ENCODE measurements at regions not wholly inside any gene's neighbourhood (a gene's known extent, or its start where the extent isn't known, plus 50 kb on each side); places are given as distances from the start of the nearest gene placed in this dataset.
"Not testable (repeated sequence)": the region's sequence is repeated elsewhere in the genome, so short reads cannot be mapped to it uniquely, and the experiment has no call there.

DNA sequence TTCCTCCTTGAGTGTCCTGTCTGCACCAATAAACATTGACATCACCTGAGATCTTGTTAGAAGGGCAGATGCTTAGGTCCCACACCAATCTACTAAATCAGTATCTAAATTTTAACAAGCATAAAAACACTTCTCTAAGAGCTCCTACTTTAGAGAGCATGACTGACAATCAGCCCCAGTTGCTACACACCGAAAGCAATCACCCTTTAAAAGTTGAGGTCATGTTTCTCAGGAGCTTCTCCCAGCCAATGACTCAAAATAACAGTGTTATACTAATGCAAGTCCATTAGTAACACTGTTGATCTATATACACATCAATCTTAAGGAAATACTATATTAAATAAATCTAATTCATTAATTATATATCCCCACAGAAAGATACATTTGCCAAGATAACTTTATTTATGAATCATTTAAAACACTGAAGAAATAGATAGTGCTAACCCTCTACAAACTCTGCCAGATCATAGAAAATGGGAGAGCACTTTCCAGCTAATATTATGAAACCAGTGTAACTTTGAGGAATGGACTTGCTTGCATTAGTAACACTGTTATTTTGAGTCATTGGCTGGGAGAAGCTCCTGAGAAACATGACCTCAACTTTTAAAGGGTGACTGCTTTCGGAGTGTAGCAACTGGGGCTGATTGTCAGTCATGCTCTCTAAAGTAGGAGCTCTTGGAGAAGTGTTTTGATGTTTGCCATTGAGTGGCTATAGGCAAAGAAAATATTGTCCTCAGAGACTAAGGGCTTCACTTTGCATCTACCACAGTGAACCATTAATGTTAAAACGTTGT, 109.8 kb upstream of the HDX start:
- DNase-seq, result no peak

DNA sequence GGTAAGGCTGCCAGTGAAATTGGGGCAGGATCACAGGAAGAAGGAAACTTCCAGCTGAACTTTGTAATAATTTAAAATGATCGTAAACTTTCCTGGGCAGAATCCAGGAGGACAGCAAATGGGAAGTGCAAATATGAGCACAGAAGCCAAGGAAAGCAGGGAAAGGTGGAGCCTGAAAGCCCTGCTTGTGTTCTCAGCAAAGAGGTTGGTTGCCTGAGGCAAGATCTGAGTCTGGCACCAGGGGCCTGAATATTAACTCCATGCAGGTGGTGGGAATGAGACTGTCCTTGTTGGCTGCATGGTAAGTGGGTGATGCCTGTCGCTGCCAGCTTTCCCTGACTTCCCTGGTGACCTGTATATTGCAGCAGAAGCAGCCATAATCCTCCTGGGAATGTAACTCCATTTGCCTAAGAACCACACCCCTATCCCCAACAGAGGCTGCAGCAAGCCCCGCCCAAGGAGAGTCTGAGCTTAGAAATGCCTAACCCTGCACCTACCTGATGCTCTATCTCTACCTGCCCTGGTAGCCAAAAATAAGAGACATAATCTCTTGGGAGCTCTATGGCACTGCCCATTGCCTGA, 132.0 kb upstream of the HDX start:
- DNase-seq, result no peak

DNA sequence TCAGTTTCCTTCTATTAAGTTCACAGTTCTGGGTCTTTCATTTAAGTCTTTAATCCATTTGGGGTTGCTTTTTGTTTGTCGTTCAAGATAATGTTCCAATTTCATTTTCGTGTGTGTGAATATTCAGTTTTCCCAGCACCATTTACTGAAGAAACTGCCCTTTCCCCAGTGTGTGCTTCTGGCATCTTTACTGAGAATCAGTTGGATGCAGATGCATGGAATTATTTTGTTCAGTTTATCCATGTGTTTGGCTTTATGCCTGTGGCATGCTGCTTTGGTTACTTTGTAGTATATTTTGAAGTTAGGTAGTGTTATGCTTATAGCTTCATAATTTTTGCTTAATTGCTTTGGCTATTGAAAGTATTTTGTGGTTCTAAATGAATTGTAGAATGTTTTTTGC, 163.8 kb upstream of the HDX start:
- DNase-seq, result no peak

DNA sequence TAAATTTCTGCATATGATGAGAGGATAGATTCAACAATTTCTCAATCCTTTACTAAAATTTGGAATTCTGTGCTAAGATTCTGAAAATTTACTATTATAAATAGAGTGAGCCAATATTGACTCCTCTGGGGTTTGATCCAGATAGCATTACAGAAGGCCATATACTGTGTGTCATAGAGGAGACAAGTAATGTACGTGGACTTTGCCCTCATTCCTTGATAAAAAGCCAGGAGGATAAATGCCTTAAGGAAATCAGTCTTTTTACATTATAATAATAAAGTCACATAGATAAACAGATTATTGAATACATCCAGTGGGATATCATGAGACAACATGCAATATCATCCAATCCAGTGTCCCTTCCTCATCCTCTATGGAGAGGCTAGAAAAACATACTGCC, 188.0 kb upstream of the HDX start:
- DNase-seq, result no peak

DNA sequence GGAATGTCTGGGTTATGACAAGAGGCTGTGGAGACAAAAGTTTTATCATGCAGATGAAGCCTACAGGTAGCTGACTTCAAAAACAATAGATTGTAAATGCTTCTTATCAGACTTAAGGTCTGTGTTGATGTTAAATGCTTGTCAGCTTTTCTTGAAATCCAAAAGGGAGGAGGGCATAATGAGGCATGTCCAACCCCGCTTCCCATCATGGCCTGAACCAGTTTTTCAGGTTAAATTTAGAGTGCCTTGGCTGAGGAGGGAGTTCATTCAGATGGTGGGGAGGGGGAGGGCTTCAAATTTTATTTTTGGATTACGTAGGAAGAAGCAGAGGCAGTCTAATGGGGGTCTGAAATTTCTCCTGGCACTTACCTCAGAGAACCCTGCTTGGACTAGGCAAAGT, 207.7 kb upstream of the HDX start:
- DNase-seq, result no peak

DNA sequence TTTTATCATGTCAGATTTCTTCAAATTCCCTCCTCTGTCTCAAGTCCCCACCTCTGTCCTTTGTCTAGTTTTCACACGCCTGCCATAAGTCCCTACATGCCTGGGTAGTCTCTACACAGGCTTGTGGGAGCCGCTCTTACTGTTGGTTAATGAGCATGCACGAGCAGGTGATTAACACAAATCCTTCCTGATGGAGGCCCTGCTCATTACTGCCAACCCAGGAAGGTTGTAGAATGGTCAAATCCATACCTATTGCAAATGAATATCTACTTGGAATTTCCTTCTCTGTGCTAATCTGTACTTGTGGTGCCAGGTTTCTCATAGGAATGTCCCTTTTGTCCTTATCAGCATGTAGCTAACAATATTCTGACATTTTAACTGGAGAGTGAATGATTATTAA, 208.4 kb upstream of the HDX start:
- DNase-seq, result no peak

DNA sequence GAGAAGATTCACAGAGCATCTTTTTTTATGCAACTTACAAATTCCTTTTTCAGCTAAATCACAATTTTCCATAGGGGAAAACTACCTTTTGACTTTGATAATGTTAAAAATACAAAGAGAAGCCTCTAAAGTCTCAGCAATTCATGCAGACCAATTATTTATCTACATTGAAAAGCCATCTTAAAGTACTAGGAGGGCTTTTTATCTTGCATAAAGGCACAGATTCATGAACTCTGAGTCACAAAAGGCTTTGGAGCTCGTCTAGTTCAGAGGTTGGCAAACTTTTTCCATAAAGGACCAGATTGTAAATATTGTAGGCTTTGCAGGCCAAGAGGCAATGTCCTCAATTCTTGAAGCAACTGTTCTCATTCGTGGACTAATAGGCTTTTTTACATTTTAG, 210.4 kb upstream of the HDX start:
- DNase-seq, result no peak

DNA sequence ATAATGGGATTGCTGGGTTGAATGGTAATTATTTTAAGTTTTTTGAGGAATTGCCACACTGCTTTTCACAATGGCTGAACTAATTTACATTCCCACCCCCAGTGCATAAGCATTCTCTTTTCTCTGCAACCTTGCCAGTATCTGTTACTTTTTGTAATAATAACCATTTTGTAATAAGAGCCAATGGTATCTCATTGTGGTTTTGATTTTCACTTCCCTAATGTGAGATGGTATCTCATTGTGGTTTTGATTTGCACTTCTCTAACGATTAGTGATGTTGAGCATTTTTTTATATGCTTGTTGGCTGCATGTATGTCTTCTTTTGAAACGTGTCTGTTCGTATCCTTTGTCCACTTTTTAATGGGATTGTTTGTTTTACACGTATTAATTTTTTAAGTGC, 213.1 kb upstream of the HDX start:
- no peak for DNase-seq

DNA sequence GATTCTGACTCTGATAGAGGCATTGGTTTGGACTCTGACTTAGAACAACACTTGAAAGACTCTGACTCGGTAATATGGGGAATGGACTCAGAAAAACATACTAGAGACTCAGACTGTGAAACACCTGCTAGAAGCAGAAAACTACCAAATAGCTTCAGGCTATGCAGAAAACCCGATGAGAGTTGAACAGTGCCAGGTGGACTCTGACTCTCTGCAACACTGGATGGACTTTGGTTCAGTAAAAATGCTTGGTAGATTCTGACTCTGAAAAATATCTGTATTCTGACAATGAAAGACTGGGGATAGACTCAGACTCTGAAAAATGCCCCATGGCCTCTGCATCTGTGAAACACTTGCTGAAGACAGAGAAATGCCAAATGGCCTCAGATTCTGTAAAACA, 215.1 kb upstream of the HDX start:
- no peak for DNase-seq

DNA sequence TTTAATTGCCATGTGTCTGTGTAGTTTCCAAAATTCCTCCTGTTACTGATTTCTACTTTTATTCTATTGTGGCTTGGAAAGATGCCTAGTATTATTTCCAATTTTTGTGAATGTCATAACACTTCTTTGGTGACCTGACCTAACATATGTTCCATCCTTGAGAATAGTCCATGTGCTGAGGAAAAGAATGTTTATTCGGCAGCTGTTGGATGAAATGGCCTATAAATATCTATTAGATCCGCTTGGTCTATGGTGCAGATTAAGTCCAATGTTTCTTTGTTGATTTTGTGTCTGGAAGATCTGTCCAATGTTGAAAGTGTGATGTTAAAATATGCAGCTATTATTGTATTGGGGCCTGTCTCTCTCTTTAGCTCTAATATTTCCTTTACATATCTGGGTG, 219.2 kb upstream of the HDX start:
- DNase-seq, result no peak

DNA sequence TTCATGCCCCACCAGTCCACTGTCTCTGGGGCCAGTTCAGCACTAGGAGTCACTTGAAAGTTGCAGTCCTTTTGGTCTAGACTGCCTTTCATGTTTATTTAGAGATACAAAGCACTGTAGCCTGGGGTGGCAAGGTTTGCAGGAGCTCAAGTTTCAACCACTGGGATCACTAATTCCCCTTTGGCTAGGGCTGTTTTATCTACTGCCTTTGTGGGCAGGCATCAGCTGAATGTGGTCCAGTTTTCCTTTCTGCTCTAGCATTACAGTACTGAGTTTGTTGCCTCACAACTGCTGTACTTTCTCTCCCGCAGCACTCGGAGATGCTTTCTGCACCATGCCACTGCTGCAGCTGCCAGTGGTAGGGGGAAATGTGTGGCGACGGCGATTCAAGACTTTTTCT, 222.3 kb upstream of the HDX start:
- DNase-seq, result no peak

DNA sequence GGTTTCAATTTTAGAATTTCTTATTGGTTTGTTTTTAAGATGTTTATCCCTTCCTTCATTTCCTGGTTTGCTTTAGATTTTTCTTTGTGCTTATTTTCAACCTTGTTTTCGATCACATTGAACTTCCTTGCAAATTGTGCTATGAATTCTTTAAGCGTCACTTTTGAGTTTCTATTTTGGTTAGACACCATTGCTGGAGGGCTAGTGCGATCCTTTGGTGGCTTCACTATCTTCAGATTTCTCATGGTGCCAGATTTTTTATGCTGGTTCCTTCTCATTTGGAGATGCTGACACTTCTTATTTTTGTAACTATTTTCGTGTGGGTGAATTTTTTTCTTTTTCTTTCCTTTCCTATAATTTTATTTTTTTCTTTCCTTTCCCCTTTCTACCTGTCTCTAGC, 227.2 kb upstream of the HDX start:
- no peak for DNase-seq

DNA sequence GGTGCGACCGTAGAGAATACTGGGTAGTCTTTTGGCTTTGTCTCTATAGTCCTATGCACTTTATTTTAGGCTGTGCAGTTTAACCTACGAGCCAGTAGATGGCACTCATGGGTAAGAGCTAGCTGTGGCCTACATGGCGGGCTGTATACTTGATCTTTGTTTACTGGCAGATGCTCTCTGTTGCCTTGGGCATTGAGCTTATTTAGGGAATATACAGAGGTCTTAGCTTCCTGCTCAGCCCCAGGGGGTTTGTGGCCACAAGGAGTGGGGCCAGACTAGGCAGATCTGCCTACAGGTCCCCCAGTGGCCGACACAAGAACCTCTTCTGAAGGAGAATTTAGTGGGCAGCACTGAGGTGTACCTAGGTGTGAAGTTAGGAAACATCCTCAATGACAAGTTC, 227.6 kb upstream of the HDX start:
- DNase-seq, result peak; percentile 6 to 39

DNA sequence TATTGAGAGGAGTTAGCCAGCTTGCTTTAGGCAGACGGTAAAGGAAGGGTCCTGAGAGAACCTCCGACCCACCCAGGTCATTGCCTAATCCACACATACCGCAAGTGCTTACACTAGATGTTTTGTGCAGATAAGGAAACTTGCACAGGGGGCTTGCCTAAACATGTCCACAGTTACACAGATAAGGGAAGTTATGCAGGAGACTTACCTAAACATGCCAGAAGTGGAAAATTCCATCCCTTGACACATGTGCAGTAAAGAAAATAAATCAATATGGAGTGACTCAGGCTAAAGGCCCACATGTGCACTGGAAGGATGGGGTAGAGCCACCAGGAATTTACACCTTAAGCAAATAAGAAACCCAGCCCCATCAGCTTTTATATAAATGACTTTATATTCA, 232.8 kb upstream of the HDX start:
- no peak for DNase-seq

DNA sequence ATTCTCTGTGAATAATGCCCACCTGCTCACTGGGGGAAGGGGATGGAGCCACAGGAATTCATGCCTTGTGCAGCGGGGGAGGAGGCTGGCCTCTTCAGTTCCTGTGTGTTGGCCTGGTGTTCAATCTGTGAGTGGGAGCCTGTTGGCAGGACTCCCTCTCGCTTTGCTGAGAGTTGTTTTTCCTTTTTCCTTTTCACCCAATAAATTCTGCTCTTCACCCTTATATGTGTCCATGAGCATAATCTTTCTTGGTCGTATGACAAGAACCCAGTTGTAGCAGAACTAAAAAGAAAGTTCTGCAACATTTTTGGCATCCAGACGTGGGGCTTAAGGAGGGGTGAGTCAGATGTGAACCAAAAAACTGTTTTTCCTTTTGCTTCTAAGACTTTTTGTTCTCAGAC, 235.2 kb upstream of the HDX start:
- DNase-seq, result no peak

DNA sequence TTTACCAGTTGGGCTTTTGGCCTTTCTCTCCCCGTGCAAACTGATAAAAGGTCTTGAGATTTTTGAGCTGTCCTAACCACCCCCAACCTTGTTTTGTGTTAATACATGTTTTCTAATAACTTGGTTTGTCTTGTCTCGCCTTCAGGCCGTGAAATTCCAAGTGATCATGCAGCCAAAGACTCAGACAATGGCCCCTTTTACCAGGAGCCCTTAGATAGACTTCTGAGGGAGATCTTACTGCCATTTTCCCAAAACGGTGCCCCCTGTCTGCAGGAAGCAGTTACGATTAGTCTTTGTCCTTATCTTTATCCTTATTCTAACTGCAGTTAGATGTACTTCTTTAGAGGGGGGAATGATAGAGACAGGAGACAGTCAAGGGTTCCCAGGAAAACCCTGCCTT, 245.3 kb upstream of the HDX start:
- no peak for DNase-seq

DNA sequence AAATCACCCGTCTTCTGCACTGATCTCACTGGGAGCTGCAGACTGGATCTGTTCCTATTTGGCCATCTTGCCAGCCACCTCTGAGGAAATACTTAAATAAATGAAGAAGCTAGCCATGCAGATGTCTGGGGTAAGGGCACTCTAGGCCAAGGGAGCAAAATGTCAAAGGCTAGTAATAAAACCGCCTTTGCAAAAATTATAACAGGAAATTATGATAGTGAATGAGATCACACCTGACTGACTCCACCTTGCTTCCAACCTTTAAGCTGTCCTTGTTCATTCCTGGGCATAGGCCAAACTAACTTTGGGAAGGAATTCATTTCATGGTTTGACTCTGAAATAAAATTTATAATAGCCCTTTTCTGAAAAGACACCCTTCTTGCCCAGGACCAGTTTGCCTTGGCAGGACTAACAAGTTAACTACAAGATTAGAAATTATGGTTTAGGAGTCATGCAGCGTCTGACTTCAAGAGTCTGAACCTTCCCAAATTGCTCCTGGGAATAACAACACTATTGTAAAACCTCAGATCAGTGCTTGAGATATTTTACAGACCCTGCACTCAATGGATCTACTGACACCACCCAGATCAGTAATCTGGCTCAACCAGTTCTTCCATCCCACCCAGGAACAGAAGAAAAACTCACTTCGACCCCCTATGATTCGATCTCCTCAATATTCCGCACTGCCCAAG, 246.9 kb upstream of the HDX start:
- DNase-seq, result no peak

DNA sequence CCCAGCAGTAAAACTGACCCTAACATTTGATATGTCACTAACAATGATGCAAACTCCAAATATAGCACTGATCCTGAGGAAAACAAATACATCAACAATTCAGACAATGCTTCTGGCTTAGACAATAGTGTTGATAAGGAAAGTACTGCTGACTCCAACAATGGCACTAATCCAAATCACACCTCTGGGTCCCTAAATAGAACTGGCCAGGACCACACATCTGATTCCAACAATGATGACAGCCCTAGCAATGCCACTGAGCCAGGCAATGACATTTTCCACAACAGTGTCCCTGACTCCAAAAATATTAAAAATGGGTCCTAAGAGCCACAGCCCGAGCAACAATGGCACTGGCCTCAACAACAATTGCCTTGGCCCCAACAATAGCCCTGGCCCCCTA, 243.1 kb upstream of the APOOL start:
- no peak for DNase-seq

DNA sequence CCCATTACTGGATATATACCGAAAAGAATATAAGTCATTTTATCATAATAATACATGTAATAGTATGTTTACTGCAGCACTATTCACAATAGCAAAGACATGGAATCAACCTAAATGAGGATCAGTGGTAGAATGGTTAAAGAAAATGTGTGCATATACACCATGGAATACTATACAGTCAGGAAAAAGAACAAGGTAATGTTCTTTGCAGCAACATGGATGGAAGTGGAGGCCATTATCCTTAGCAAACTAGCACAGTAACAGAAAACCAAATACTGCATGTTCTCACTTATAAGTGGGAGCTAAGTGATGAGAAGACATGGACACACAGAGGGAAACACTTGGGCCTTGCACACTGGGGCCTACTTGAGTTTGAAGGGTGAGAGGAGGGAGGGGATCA, 207.4 kb upstream of the APOOL start:
- no peak for DNase-seq

DNA sequence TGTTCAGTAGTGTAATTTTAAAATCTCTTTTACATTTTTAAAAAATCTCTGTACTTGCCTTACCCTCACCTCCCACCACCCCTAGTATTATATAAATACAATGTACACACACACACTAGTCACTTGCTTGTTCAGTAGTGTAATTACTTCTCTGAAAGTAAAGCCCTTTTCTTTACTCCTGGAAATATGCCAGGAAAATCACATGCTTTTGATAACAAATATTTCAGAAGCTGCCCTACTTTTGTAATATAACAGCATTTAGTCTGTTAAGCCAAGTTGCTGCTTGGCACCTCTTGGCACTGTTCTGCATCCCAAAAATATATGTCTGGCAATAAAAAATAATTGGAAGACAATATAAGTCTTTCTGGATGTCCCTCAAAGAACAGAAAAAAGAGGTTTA, 172.8 kb upstream of the APOOL start:
- no peak for DNase-seq

DNA sequence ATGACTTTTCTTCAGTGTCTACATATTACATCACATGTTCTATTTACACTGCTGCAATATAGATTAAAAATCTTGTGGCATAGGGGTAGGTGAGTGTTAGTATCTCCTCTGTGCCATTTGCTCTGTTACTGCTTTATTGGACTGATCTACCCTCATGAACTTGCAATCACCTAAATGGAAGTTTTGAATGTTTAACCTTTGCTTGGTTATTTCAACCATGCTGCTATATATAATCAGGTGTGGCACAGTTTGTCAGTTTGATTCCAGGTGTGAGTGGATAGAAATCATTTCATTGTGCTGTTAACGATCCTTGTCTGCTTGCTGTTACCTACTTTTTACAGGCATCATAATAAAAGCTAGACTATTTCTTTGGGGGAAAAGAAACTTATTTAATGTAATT, 157.1 kb upstream of the APOOL start:
- DNase-seq, result not testable (repeated sequence)

DNA sequence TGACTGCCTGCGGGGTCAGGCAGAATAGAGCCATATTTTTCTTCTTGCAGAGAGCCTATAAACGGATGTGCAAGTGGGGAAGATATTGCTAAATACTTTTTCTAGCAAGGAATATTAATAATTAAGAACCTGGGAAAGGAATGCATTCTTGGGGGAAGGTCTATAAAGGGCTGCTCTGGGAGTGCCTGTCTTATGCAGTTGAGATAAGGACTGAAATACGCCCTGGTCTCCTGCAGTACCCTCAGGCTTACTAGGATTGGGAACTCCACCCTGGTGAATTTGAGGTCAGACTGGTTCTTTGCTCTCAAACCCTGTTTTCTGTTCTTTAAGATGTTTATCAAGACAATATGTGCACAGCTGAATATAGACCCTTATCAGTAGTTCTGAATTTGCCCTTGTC, 152.5 kb upstream of the APOOL start:
- not testable (repeated sequence) for DNase-seq

DNA sequence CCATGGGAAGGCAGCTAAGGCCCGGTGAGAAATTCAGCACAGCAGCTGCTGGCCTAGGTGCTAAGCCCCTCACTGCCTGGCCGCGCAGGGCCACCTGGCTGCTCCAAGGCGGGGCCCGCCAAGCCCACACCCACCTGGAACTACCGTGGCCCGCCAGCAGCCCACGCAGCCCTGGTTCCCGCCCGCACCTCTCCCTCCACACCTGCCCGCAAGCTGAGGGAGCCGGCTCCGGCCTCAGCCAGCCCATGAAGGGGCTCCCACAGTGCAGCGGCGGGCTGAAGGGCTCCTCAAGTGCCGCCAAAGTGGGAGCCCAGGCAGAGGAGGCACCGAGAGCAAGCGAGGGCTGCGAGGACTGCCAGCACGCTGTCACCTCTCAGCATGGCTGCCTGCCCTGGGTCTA, 146.9 kb upstream of the APOOL start:
- DNase-seq, result not testable (repeated sequence)

DNA sequence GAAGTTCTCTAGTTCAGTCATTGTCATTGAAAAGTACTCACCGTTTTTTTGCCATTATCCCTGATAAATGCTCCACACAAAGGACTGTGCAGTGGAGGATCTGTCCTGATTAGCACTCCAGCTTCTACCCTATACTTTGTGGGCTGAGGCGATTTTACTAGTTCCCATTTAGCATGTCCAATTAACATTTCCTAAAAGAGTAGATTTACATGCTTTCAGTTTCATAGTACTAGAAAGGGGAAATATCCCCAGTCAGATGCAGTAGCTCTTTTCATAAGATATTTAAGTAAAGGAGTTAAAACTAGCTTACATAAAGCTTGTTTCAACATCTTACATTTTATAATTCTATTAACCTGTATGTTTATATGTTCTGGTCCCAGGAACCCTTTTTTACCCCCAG, 144.9 kb upstream of the APOOL start:
- DNase-seq, result not testable (repeated sequence)

Data from hippocampal formation (tissue), 2 donors.